ENCODE measurements at regions not wholly inside any gene's neighbourhood (a gene's known extent, or its start where the extent isn't known, plus 50 kb on each side); places are given as distances from the start of the nearest gene placed in this dataset.

- no peak for DNase-seq
Observed at GRCh38 chr6:3520281-3521230, 63.7 kb upstream of the SLC22A23 start.

- DNase-seq = peak in 1 of 2 experiments; percentile 60
Observed at GRCh38 chr6:3518356-3519190, 61.7 kb upstream of the SLC22A23 start.

GRCh38 chr6:3517350-3517749 is 60.5 kb upstream of the SLC22A23 start:
- DNase-seq = peak; percentile 85 to 93

- DNase-seq = peak; percentile 5 to 26
Observed at GRCh38 chr6:3516092-3516491, 59.2 kb upstream of the SLC22A23 start.

- DNase-seq = no peak
Observed at GRCh38 chr6:3515669-3516068, 58.8 kb upstream of the SLC22A23 start.

GRCh38 chr6:3513416-3513815 is 56.6 kb upstream of the SLC22A23 start:
- DNase-seq = no peak

- no peak for DNase-seq
Observed at GRCh38 chr6:3512832-3513231, 56.0 kb upstream of the SLC22A23 start.

GRCh38 chr6:3510617-3511016 is 53.8 kb upstream of the SLC22A23 start:
- peak; percentile 24 to 72 for DNase-seq

GRCh38 chr6:3510178-3510577 is 53.3 kb upstream of the SLC22A23 start:
- no peak for DNase-seq

GRCh38 chr6:3509336-3509735 is 52.5 kb upstream of the SLC22A23 start:
- DNase-seq = no peak

- DNase-seq = peak in 1 of 2 experiments; percentile 44
Observed at GRCh38 chr6:3506751-3507383, 50.0 kb upstream of the SLC22A23 start.
